GM18519 (cell line): ENCODE measurements at regions not wholly inside any gene's neighbourhood (a gene's known extent, or its start where the extent isn't known, plus 50 kb on each side); places are given as distances from the start of the nearest gene placed in this dataset.
"Not testable (repeated sequence)": the region's sequence is repeated elsewhere in the genome, so short reads cannot be mapped to it uniquely, and the experiment has no call there.

Experiments used
- ATAC-seq: cut with Tn5 transposase; IDR thresholded peaks from one replicate; pipeline ENCODE4 v1.9.1; 2021; ENCODE audit warnings: mild to moderate bottlenecking, moderate library complexity; ENCODE audit not compliant: unreplicated experiment, low FRiP score

GRCh38 chr3:28136607-28137216 is 104.7 kb upstream of the CMC1 start:
- no peak for ATAC-seq

DNA sequence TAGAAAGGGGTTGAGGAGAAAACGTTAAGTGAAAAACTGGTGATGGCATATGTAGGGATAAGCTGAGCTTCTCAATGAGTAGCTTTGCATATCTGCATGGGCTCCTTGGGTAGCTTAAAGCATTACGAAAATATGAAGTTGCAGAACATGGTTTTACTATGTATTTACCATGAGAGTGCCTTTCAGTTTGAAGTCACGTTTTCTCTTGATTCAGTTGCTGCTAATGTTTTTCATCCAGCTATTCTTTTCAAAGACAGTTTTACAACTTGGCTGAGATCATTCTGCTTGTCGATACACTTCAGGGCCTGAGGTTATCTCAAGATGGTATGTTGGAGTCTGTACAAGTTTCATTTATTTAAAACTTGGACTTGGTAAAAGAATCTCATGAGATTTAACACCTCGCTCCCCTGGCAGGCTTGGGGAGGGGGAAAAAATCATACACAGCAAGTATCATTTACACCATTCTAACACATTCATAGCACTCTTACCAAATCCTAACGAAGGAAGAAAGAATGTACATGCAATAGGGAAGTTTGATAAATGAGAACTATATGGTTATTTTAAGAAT is 103.3 kb upstream of the CMC1 start:
- no peak for ATAC-seq

- no peak for ATAC-seq
Observed at GRCh38 chr3:28139288-28139687, 102.1 kb upstream of the CMC1 start.

DNA sequence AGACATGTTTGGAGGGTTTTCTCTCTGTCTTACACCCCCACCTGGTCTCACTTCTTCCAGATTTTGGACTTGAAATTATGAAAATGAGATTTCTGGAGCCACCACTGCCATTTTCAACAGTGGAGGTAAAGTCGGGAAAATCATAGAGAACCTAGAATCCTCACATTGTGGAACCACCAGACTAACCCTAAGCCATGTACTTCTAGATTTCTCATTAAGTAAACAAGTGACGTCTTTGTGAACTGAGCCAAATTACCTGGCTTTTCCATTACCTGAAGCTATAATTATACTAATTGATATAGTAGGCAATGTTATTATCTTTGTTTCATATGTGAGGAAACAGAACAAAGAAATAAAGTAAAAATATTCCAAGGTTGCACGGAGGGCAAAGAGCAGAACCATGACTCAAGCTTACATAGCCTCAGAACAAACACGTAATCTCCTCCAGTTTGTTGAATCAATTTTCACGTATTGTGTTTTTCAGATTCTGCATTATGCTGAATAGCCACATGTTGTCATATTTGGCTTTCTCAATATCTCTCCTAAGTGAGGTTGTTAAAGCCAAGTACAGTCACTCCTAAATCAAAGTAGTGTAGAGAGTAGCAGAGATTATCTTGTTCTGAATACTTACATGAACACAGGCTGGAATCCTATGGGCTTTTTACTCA is 101.3 kb upstream of the CMC1 start:
- no peak for ATAC-seq

DNA sequence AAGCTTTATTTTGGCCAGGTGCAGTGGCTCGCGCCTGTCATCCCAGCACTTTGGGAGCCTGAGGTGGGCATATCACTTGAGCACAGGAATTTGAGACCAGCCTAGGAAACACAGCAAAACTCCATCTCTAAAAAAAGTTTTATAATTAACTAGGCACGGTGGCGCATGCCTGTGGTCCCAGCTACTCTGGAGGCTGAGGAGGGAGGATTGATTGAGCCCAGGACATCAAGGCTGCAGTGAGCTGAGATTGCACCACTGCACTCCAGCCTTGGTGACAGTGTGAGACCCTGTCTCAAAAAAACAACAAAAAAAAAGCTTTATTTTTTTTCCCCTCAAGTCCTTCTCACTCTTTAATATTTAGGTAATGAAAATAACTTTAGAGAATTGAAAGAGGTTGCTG is 100.8 kb upstream of the CMC1 start:
- ATAC-seq = no peak

GRCh38 chr3:28149960-28150359 is 91.5 kb upstream of the CMC1 start:
- no peak for ATAC-seq

DNA sequence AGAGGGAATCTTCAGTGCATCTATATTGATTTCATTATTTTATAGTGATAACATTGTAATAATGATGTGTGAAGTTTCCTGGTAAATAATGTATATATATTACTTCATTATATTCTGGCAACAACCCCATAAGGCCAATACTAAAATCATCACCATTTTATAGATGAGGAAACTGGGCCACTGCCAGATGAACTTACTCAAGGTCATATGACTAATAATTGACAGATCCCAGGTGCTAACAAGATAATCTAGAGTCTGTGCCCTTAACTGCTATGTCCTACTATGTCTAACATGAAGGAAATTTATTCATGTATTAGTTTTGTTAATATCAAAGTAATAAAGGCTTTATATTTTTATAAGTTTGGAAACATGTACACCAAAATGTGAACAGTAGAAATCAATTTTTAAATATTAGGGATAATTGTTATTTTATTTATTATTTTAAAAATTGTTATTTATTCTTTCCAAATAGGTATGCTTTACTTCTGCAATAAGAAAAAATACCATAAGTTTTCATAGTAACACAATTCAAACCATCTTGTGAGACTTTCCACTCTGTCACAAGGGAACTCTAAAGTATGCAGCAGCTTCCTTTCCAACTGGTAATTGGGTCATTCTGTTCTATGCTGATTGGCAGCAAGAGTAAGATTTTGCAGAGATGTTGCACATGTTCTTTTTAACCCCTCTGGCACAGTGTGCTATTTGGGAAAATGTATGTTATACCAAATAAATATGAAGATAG is 90.8 kb upstream of the CMC1 start:
- ATAC-seq = no peak

DNA sequence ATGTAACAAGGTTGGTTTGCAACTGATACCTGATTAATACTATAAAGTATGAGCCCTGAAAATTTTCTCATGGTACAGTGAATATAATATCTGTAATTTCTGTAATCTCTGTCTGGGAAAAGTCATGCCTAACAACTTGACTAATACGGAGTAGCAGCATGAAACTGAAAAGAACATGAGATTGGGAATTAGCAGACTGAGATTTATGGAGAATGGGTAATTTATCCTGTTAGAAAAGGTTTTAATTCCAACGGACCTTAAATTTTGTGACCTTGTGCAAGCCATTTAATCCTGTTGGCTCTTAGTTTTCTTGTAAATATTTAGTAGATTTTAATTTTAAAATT is 90.2 kb upstream of the CMC1 start:
- ATAC-seq = no peak

DNA sequence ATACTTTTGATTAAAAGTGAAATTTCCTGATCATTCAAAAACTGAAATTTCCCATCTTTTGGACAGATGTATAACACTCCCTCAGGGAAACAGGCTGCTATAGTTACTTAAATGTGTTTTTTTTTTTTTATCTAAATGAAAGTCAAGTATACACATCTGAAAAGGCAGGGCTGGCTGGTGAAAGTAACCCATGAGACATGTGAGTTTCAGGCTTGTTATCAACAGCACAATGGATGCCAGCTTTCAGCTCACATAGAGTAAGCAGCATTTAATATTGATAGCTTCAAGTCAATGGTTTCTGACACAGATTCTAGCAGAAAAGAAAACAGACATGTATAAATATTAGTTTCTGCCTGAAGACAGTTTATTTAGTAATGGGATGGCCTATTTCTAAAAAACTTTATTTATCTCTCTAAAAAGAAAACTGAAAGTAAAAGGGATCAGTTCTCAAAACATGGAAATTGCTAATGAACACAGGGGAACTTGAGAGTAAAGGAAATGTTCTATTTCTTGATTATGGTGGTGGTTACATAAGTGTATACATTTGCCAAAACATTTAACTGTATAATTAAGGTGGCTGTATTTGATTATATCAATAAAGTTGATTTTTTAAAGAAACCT is 89.7 kb upstream of the CMC1 start:
- ATAC-seq = peak; percentile 84

DNA sequence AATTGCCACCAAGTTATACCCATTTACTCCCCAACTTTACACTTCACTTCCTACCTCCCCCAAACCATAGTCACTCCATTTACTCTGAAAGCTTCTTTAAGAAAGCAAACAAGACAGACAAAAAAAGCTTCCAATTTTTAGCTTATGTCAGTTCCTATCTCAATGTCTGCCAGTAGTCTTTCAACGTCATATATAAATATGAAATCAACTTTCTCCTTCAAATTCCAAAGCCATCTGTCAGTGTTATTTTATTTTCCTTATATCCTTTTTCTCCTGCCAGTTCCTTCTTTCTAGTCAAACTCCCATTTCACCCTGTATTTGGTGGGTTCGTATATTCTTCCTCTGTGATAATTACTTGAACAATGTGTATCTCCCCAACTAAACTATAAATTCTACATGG is 85.8 kb upstream of the CMC1 start:
- no peak for ATAC-seq

DNA sequence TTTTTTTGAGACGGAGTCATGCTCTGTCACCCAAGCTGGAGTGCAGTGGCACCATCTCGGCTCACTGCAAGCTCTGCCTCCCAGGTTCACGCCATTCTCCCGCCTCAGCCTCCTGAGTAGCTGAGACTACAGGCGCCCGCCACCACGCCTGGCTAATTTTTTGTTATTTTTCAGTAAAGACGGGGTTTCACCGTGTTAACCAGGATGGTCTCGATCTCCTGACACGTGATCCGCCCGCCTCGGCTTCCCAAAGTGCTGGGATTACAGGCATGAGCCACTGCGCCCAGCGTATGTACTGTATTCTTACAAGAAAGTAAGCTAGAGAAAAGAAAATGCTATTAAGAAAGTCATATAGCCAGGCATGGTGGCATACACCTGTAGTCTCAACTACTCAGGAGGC is 84.8 kb upstream of the CMC1 start:
- not testable (repeated sequence) for ATAC-seq

DNA sequence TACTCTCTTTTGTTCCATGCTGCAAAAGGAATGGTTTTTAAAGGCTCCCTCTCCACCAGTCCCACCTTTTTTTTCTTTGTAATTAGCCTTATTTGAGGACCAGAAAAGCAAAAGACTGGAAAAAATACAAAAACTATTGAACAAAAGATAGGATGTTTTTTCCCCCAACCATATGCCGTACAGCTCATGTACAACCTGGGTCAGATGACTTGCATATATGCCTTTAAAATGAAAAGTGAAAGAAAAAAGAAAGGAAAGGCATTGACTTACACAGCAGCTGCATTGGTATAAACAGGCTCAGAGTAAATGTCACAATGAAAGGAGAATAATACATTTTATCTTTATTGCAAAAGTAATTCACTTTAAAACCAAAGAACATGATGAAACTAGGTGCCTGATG is 69.5 kb upstream of the CMC1 start:
- ATAC-seq = peak; percentile 90

- ATAC-seq = no peak
Observed at GRCh38 chr3:28172748-28173147, 68.7 kb upstream of the CMC1 start.

GRCh38 chr3:28173836-28174235 is 67.6 kb upstream of the CMC1 start:
- ATAC-seq = no peak

DNA sequence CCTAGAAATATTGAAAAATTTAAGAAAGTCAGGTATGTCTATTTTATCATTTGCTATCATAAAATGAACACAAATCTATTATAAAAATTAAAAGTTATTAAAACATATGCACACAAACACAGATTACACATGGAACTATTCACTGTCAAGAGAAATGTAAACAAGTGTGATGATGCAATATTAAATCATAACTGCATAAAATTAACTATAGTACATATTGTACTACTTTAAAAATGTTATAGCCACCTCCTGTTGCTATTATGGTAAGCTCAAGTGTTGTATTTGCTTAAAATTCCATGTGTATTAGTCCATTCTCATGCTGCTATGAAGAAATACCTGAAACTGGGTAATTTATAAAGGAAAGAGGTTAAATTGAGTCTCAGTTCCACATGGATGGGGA is 54.7 kb upstream of the CMC1 start:
- ATAC-seq = no peak

DNA sequence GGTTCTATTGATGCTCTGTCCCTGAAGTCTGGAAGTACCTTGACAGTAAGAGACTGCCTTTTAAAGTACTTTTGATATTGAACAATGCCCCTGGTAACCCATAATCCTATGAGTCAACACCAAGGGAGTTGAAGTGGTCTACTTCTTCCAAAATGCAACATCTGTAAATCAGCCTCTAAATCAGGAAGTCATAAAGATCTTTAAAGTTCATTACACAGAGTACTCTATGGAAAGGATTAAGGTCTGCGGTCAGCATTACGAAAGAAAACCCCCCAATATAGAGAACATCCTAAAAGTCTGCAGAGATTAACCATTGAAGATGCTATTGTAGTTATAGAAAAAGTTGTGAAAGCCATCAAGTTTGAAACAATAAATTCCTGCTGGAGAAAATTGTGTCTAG is 52.7 kb upstream of the CMC1 start:
- no peak for ATAC-seq

GRCh38 chr3:28191363-28191762 is 50.1 kb upstream of the CMC1 start:
- ATAC-seq = no peak
